ENCODE measurements at regions not wholly inside any gene's neighbourhood (a gene's known extent, or its start where the extent isn't known, plus 50 kb on each side); places are given as distances from the start of the nearest gene placed in this dataset.

- H4K91ac ChIP-seq (ENCODE audit: insufficient read depth, low read depth, low read length), result no peak overlapping the region
- H2BK120ac ChIP-seq (ENCODE audit: low read depth, low read length), result no peak overlapping the region
- H4K5ac ChIP-seq (ENCODE audit: low read depth, low read length), result no peak overlapping the region
- no peaks in the 10 kb centered on the region for H4K20me1 ChIP-seq (ENCODE audit: insufficient read depth, low read length)
- H3K9me3 ChIP-seq (ENCODE audit: control insufficient read depth, insufficient read depth, low read length), result no peaks in the 10 kb centered on the region
- H2BK20ac ChIP-seq (ENCODE audit: low read depth, low read length), result no peak overlapping the region
- TF ChIP-seq MXI1 (IDR thresholded peaks at IDR 0.05; ENCODE audit: borderline replicate concordance, low read depth, low read length), result no peak
- TF ChIP-seq RAD21 (IDR thresholded peaks at IDR 0.05; ENCODE audit: low read length), result no peak
- TF ChIP-seq CTCF (conservative IDR thresholded peaks at IDR 0.05; ENCODE audit: low read depth, low read length), result no peak
- TF ChIP-seq CHD1 (IDR thresholded peaks at IDR 0.05; ENCODE audit: low read depth, low read length), result no peak
- no peak for TF ChIP-seq NFE2L2 (IDR thresholded peaks at IDR 0.05; ENCODE audit: low read depth, low read length)
- TF ChIP-seq MAFK (IDR thresholded peaks at IDR 0.05; ENCODE audit: low read depth, low read length), result no peak
- no peak for TF ChIP-seq USF2 (IDR thresholded peaks at IDR 0.05; ENCODE audit: low read depth, low read length)
- no peak for TF ChIP-seq RCOR1 (IDR thresholded peaks at IDR 0.05; ENCODE audit: insufficient replicate concordance, low read length)
- no peak for TF ChIP-seq CEBPB (IDR thresholded peaks at IDR 0.05; ENCODE audit: low read depth, low read length)
- TF ChIP-seq MAZ (IDR thresholded peaks at IDR 0.05; ENCODE audit: borderline replicate concordance, low read depth, low read length), result no peak
- no peak for TF ChIP-seq BHLHE40 (IDR thresholded peaks at IDR 0.05; ENCODE audit: low read depth, low read length)
- TF ChIP-seq POLR2A (IDR thresholded peaks at IDR 0.05; ENCODE audit: low read depth, low read length), result no peak
- H2AK5ac ChIP-seq (ENCODE audit: low read depth, low read length), result no peak overlapping the region
- H2BK15ac ChIP-seq (ENCODE audit: low read depth, low read length), result no peak overlapping the region
- no peaks in the 10 kb centered on the region for H3K4me1 ChIP-seq (ENCODE audit: control insufficient read depth, insufficient read depth, low read length)
- no peak overlapping the region for H2BK5ac ChIP-seq (ENCODE audit: low read depth, low read length, poor library complexity, severe bottlenecking)
- H3K4me2 ChIP-seq (ENCODE audit: low read depth, low read length), result no peak overlapping the region
- no TSS peak for BruUV-seq (replicated peaks)
- no peaks in the 10 kb centered on the region for H3K36me3 ChIP-seq (ENCODE audit: control insufficient read depth, insufficient read depth, low read length)
- H3K4ac ChIP-seq (ENCODE audit: low read depth, low read length), result no peak overlapping the region
- intact Hi-C loops (cut with micrococcal nuclease) (no loop called here), dilution Hi-C loops (cut with HindIII; ENCODE audit: low sequenced_read_pairs, unreplicated experiment) (no loop called here), in situ Hi-C loops (cut with MboI; ENCODE audit: low sequenced_read_pairs) (no loop called here)
- H3K9me1 ChIP-seq (ENCODE audit: insufficient read depth, low read length), result no peaks in the 10 kb centered on the region
- DNase-seq, result no peak
- no peak overlapping the region for H3K14ac ChIP-seq (replicated peaks; ENCODE audit: low read depth, low read length)
- H2AK9ac ChIP-seq (replicated peaks; ENCODE audit: low read depth, low read length, poor library complexity), result no peak overlapping the region
- ChIA-PET POLR2A (ENCODE audit: unreplicated experiment) (no interaction called here), CTCF (no interaction called here)
- H3K27ac ChIP-seq (ENCODE audit: insufficient read depth, low read length), result no peak overlapping the region
- no peak overlapping the region for H3K56ac ChIP-seq (ENCODE audit: extremely low read depth, insufficient read depth, low read length)
- no peaks in the 10 kb centered on the region for H3K79me1 ChIP-seq (ENCODE audit: low read depth in 1 of 2, low read length in 2 of 2)
- no peak overlapping the region for H3K9ac ChIP-seq (ENCODE audit: low read depth, low read length)
- no peak overlapping the region for H4K8ac ChIP-seq (ENCODE audit: low read depth in 2 of 2, low read length in 2 of 2)
- H3K4me3 ChIP-seq (ENCODE audit: insufficient read depth, low read depth, low read length), result no peak overlapping the region
- no peak for ATAC-seq (ENCODE audit: low read depth)
- no peak overlapping the region for H3K18ac ChIP-seq (ENCODE audit: low read depth, low read length)
- WGBS, 2 experiments (ENCODE audit: extremely low coverage in 2 of 2, insufficient read length in 1 of 2), result no CpG with 5 or more reads among the region's 1 CpG
- peaks cover 1% of the 10 kb centered on the region; the same call in 1 of the 2 replicates for H3K27me3 ChIP-seq (ENCODE audit: control insufficient read depth, insufficient read depth, low read length)
- H2AFZ ChIP-seq (replicated peaks; ENCODE audit: low read length, poor library complexity), result no peak overlapping the region
- H3K23ac ChIP-seq (ENCODE audit: low read depth, low read length), result no peak overlapping the region
Observed at GRCh38 chr4:111650674-111651086, 494.6 kb upstream of the FAM241A start.

Measured in IMR-90 (cell line).